H54 (cell line): ENCODE measurements at regions not wholly inside any gene's neighbourhood (a gene's known extent, or its start where the extent isn't known, plus 50 kb on each side); places are given as distances from the start of the nearest gene placed in this dataset.
A peak's percentile ranks its signal among the peaks of the same experiment; 100 is the strongest.

Experiments
- DNase-seq: peaks from one replicate; pipeline ENCODE4 v3.0.0; 2011; ENCODE audit warnings: low spot score, mixed read lengths; ENCODE audit not compliant: insufficient read length
- FAIRE-seq: peaks from 3 replicates; lab custom pipeline; 2011; peaks lifted over from hg19 to GRCh38; lab: Jason Lieb, UNC
- POLR2A ChIP-seq: IDR thresholded peaks from 2 replicates; pipeline ENCODE4 v1.6.1; 2011; ENCODE audit warnings: low read depth, mild to moderate bottlenecking, low read length

DNA sequence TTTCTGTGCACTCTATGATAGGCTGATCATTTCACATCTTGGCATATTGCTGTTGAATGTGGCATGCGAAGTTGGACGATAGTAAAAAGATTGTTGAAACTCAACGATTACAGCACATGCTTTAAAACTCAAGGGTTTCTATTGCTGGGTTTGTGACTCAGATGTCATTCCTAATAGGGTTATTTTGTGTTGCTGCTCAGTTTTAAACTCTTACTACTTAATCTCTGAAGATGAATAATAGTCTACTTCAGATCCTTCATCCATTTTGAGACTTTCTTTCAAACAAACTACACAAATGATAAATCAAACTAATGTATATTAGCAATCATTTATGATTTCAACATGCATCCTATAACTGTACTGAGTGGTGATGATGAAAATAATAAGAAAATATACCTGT, 71.3 kb upstream of the MBNL1 start:
- DNase-seq (no peak), FAIRE-seq (peak; percentile 71)
- no peak for TF ChIP-seq POLR2A

DNA sequence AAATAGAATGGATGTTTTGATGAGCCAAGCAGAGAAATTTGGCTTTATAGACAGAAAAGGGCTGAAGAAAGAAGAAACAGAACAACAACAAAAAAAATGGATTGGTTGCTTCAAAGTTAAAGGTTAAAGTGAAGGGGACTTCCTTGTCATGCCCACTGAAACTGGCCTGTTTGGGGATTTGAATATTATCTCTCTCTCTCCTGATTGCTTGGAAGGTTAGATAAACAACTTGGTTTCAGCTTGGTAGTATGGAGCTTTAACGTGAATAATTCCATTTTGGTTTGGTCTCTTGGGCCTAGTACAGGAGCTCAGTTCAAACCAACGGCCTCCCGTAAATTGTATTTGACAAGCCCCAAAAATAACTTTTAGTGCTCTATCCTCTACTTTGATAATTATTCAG, 70.8 kb upstream of the MBNL1 start:
- no peak for TF ChIP-seq POLR2A
- DNase-seq (no peak), FAIRE-seq (no peak)

DNA sequence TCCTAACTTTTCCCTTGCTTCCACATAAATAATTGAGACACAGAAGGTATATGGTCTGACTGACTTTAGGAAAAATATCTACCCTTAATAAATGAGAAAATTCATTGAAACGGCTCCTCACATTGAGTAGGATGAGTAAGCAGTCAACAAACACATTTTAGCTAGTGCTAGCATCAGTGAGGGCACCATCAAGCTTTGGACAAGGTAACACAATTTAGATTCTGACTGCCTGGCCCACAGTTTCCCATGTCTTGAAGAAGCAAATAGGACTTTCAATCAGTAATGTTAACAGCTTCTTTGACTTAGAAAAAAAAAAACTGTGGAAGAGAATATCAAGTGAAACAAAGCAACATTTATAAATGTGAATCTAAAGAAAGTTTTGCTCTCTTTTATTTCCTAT, 70.1 kb upstream of the MBNL1 start:
- TF ChIP-seq POLR2A, result no peak
- DNase-seq, result no peak
- FAIRE-seq, result no peak

DNA sequence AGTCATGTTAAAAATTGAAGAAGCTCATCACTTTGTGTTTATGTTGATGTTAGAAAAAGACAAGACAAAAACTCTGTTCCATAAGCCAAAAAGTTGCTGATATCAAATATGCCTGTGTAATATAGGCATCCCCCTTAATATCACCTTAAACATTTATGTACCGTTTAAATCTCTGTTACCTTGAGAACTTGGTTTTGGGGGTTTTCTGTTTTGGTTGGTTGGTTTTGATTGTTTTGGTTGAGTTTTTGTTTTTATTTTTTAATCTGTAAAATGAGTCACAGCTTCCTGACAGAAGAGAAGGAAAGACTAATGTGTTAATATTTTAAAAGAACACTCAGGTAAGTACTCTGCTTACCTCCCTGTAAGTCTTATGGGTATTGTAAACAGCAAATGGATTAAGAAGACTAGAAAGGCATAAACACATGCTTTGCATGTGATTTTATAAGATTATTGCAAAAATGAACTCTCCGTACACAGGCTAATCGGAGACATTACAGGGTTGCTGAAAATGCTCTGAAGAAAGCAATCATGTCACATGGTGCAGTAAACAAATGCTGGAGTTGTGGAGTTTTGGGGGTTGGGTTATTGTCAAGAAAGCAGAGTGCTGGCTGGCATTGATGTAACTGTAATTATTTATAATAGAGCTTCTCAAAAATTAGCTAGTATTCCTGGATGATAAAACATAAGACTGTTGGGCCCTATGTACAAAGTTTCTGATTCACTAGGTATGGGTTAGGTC, 69.5 kb upstream of the MBNL1 start:
- no peak for TF ChIP-seq POLR2A
- FAIRE-seq, result no peak
- no peak for DNase-seq

DNA sequence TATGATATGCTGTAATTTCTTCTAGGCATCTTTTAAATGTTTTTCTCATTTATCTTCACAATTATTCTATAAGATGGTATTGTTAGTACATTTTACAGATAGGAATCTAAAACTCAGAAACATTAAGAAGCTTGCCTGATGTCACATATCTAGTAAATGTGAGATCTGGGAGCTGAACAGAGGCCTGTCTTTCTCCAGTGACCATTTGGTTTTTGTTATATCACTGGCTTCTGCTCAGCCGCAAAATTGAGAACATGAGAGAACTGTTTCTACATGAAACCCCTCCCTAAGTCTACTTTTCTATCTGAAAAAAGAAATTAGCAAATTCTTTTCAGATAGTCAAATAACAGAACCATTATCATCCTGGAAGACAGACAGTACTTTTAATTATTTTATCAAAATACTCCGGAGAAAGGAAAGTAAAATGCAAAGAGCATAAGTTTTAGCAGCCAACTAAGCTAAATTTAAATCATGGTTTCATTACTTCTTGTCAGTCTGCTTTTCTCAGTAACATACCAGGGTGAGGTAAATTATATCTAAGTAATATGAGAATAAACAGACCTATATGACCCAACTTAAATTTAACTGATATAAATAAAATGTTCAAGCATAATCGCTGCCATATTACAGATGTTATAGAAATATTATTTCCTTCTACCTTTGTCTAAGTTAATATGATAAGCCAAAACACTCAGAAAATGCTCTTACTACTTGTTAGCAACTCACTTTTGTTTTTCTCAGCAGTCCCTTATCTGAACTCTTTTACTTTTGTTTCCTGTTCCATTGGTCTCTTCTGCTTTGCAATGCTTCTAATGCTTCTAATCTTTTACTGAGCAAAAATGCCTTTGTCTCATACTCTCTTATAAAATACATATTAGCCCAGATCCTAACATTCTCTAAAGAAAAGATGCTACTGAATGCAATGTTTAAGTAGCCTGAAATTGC, 68.0 kb upstream of the MBNL1 start:
- FAIRE-seq, result no peak
- no peak for DNase-seq
- TF ChIP-seq POLR2A, result no peak

DNA sequence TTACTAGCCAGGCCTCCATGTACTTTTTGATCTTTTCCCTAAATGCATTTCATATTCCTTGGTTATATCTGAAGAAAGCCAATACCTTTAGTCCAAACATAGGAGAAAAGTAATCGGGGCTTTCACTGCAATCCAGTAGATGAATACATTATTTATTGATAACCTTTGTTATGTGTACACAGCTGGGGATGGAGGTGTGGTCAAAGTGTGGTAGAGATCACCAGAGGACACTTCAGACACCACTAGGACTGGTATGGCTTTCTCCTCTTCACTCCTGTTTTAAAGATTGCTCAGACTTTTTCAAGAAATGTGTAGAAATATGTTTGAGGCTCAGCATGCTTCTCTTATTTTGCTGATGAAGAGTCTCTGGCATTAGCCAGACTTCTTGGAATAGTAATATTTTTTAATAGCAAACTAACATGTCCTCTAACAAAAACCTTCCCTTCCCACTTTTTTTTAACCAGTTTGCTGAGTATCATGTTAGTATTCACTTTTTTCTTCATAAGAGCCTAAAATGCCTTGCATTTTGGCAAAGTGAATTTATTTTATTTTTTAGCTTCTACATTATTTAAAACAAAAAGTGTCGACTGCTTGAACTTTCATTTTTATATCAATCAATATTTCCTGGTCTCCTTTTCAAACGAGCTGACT, 65.6 kb upstream of the MBNL1 start:
- no peak for DNase-seq
- no peak for TF ChIP-seq POLR2A
- FAIRE-seq, result no peak

DNA sequence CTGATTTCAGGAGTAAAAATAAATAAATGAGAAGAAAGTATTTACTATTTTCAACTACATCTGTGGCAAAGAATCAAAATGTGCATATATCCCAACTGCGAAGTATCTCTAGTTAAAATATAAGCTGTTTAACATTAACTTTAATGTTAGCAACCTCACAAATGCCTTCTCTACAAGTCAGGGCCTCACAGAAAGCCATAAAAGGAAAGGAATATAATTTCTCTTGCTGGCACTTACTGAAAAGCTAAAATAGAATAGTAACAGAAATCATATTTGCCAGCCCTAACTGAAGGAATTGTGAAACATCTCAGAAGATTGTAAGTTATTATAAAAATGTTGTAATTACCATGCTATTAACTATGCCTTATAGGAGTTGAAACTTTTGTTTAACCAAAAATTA, 65.1 kb upstream of the MBNL1 start:
- FAIRE-seq, result no peak
- no peak for TF ChIP-seq POLR2A

DNA sequence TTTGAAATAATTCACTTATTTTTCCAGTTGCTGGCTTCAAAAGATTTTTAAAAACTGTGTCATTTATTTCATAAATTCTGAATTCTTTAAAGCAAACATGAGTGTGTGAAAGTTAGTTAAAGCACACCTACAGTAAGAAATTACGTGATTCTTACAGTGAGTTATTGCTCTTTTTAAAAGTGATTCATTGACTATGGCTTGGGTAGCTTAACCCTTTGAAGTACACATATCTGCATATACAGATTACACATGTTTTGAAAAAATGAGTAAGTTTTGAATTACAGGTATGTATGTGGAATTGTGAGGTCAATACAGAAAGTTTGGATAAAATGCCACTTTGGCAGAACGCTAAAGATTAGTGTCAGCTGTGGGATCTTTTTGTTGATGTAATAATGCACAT, 64.5 kb upstream of the MBNL1 start:
- TF ChIP-seq POLR2A, result no peak
- DNase-seq, result no peak
- FAIRE-seq, result no peak

More for the DNA sequence above, 65.1 kb upstream of the MBNL1 start:
- DNase-seq, result no peak

DNA sequence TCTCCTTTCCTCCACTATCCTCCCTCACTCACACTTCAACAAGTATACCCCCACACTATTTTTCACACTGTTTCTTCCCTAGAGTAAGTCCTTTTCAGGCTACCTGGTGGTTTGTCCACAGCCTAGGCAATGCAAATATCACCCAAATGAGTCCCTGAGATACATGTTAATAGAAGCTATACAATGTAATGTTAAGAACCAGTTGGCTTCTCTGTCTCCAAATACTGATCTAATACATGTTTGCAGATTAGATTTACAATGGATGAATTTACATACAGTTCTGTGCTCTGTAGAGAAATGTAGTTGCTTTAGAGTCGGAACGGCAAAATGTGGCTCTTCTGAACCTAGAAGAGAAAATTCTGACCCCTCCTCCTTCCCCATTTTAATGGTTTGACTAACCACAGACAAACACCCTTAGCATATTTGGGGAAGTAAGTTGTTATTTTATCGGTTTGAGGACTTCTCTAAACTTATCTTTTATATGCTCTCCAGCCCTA, 63.6 kb upstream of the MBNL1 start:
- no peak for FAIRE-seq
- DNase-seq, result no peak
- TF ChIP-seq POLR2A, result no peak

DNA sequence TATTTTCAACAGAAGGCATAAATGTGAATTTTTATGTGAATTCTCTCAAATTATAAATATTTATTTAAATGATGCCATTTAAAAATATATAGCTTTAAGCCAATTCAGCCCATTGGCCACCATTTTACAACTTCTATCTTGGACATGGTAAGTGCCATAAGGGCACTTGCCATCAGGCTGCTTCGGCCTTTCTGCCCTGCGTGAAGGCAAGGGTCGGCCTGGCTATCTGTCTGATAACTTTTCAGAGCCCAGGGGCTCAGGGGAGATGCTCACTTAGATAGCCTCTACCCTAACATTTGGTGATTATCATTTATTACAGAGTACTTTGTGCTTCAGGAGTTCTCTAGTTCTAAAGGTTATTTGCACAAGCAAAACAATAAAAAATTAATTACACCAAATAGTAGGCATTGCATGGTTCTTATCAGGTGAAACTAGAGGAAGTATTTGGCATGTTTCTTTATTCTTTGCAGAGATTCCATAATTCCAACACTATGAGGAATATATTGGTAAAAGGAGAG, 62.4 kb upstream of the MBNL1 start:
- DNase-seq (no peak), FAIRE-seq (no peak)
- no peak for TF ChIP-seq POLR2A

DNA sequence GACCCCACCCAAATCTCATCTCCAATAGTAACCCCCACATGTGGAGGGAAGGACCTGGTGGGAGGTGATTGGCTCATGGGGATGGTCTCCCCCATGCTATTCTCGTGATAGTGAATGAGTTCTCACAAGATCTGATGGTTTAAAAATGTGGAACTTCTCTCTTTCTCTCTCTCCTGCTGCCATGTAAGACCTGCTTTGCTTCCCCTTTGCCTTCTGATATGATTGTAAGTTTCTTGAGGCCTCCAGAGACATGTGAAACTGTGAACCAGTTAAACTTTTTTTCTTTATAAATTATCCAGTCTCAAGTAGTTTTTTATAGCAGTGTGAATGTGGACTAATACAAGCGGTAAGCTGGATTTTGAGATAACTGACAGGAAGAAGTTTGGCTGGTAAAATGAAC, 60.3 kb upstream of the MBNL1 start:
- FAIRE-seq (no peak), DNase-seq (no peak)
- no peak for TF ChIP-seq POLR2A

DNA sequence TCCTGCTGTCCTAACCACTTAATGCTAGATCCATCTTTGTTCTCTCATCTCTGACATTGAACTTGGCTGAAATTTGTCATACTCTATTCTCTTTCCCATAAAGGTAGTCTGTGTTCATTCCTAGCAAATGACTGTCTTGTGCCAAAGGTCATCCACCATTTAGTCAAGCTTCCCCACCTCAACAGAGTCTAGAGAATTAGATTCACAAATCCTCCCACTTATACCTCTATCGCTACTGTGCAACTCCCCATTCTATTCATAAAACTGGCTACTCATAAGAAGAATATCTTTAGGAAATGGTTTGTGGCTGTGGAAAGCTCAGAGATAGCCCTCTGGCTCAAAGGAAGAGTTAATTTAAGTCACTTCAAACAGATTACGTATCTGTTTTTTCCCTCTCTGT, 59.7 kb upstream of the MBNL1 start:
- DNase-seq (no peak), FAIRE-seq (no peak)
- TF ChIP-seq POLR2A, result no peak

DNA sequence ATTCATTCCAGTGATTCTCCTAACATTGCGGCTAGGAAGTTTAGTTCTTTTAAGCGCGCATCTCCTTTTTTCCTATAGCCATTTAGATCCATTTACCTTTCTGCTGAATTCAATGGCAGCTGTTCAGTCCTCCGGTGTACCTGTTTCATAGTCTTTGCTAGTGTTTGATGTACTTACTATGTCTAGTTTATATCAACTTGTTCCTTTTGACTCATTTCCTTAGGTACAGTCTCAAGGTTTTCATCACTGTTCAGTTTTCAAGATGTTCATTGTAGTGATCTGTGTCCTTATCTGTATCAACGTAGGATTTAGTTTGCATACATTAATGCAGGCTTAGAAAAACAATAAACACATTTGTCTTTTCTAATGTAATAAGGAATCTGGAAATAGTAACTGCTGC, 59.0 kb upstream of the MBNL1 start:
- TF ChIP-seq POLR2A, result no peak
- no peak for DNase-seq
- no peak for FAIRE-seq

DNA sequence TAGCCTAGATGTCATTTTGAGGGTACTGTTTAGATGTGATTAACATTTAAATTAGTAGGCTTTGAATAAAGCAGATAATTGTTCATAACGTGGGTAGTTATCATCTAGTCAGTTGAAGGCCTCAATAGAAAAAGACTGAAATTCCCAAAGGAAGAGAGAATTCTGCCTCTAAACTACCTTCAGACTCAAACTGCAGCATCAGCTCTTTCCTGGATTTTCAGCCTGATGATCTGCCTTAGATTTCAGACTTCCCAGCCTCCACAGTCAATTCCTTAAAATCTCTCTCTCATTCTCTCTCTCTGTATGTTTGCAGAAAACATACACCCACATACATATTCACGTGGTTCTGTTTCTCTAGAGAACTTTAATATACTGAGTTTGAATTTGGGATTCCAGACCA, 58.0 kb upstream of the MBNL1 start:
- no peak for TF ChIP-seq POLR2A
- FAIRE-seq (no peak), DNase-seq (no peak)
